Loucy (cell line): ENCODE measurements at regions not wholly inside any gene's neighbourhood (a gene's known extent, or its start where the extent isn't known, plus 50 kb on each side); places are given as distances from the start of the nearest gene placed in this dataset.
A peak's percentile ranks its signal among the peaks of the same experiment; 100 is the strongest.

Experiments
- H2AFZ ChIP-seq: fragments of 200-600 bp; sonication (generic); 2 replicates; pipeline ENCODE4 v1.6.0; 2016; ENCODE audit warnings: antibody characterized with exemption, mild to moderate bottlenecking, low read length, moderate library complexity
- H3F3A ChIP-seq: fragments of 200-600 bp; 2 replicates; pipeline ENCODE4 v1.6.0; 2016; ENCODE audit warnings: antibody characterized with exemption, low read depth, mild to moderate bottlenecking
- H3K27me3 ChIP-seq: fragments of 200-600 bp; sonication (generic); 2 replicates; pipeline ENCODE4 v1.6.1; 2014; ENCODE audit warnings: low read length, mild to moderate bottlenecking; ENCODE audit not compliant: insufficient read depth, poor library complexity, severe bottlenecking
- H3K36me3 ChIP-seq: fragments of 200-600 bp; sonication (generic); 2 replicates; pipeline ENCODE4 v1.6.1; 2016; ENCODE audit warnings: low read length; ENCODE audit not compliant: insufficient read depth
- H3K4me1 ChIP-seq: fragments of 200-600 bp; sonication (generic); 2 replicates; pipeline ENCODE4 v1.5.1; 2014; ENCODE audit warnings: low read length, mild to moderate bottlenecking; ENCODE audit not compliant: insufficient read depth, poor library complexity, severe bottlenecking
- H3K4me2 ChIP-seq: fragments of 200-600 bp; sonication (generic); 2 replicates; pipeline ENCODE4 v1.6.0; 2014; ENCODE audit warnings: antibody characterized with exemption, low read length, low read depth, mild to moderate bottlenecking; ENCODE audit not compliant: poor library complexity, severe bottlenecking
- H3K4me3 ChIP-seq: fragments of 200-600 bp; sonication (generic); 2 replicates; pipeline ENCODE4 v1.5.1; 2014; ENCODE audit warnings: low read length, mild to moderate bottlenecking, mixed read lengths; ENCODE audit not compliant: poor library complexity, severe bottlenecking
- H3K79me2 ChIP-seq: fragments of 200-600 bp; sonication (generic); 2 replicates; pipeline ENCODE4 v1.6.1; 2014; ENCODE audit warnings: low read length; ENCODE audit not compliant: insufficient read depth
- H3K9ac ChIP-seq: fragments of 200-600 bp; sonication (generic); 2 replicates; pipeline ENCODE4 v1.6.0; 2014; ENCODE audit warnings: mild to moderate bottlenecking, low read depth, low read length, moderate library complexity; ENCODE audit not compliant: poor library complexity, severe bottlenecking
- H3K9me2 ChIP-seq: fragments of 200-600 bp; sonication (generic); replicated peaks from 2 replicates; pipeline ENCODE4 v1.6.1; 2016; ENCODE audit warnings: low read depth, low read length, mixed read lengths
- H3K9me3 ChIP-seq: fragments of 200-600 bp; sonication (generic); 2 replicates; pipeline ENCODE4 v1.6.1; 2014; ENCODE audit warnings: mild to moderate bottlenecking, antibody characterized with exemption, low read length, low read depth; ENCODE audit not compliant: insufficient read depth
- H4K20me1 ChIP-seq: fragments of 200-600 bp; sonication (generic); 2 replicates; pipeline ENCODE4 v1.6.0; 2014; ENCODE audit warnings: antibody characterized with exemption, low read length, mild to moderate bottlenecking; ENCODE audit not compliant: insufficient read depth, poor library complexity, severe bottlenecking
- CTCF ChIP-seq: fragments of 200-600 bp; sonication (generic); conservative IDR thresholded peaks from 2 replicates; pipeline ENCODE4 v1.5.1; 2014; ENCODE audit warnings: mild to moderate bottlenecking, antibody characterized with exemption, low read length
- EZH2phosphoT487 ChIP-seq: fragments of 200-600 bp; IDR thresholded peaks from 2 replicates; pipeline ENCODE4 v1.6.1; 2018; ENCODE audit warnings: antibody characterized with exemption, mild to moderate bottlenecking, moderate library complexity, borderline replicate concordance

GRCh38 chr15:58297639-58298038 lies 134.2 kb upstream of the LIPC start:
- no peaks in the 10 kb centered on the region for H3K27me3 ChIP-seq
- H4K20me1 ChIP-seq, result no peaks in the 10 kb centered on the region
- H3K79me2 ChIP-seq, result no peaks in the 10 kb centered on the region
- H3K4me1 ChIP-seq, result peaks cover 7% of the 10 kb centered on the region
- H3K9me3 ChIP-seq, result peaks cover 11% of the 10 kb centered on the region; the same call in 1 of the 2 replicates
- no peak overlapping the region for H3K4me3 ChIP-seq
- no peaks in the 10 kb centered on the region for H3K36me3 ChIP-seq
- no peak overlapping the region for H2AFZ ChIP-seq
- H3K9ac ChIP-seq, result no peak overlapping the region
- TF ChIP-seq EZH2phosphoT487, result no peak
- TF ChIP-seq CTCF, result no peak
- no peaks in the 10 kb centered on the region for H3K9me2 ChIP-seq
- H3F3A ChIP-seq, result no peaks in the 10 kb centered on the region
- H3K4me2 ChIP-seq, result no peak overlapping the region

GRCh38 chr15:58298879-58299850 lies 132.6 kb upstream of the LIPC start:
- H3K79me2 ChIP-seq, result no peaks in the 10 kb centered on the region
- H3K9me3 ChIP-seq, result peaks cover 9% of the 10 kb centered on the region; the same call in 1 of the 2 replicates
- H3F3A ChIP-seq, result no peaks in the 10 kb centered on the region
- no peaks in the 10 kb centered on the region for H3K27me3 ChIP-seq
- no peak overlapping the region for H3K4me3 ChIP-seq
- H3K36me3 ChIP-seq, result no peaks in the 10 kb centered on the region
- peaks cover 7% of the 10 kb centered on the region for H3K4me1 ChIP-seq
- no peaks in the 10 kb centered on the region for H4K20me1 ChIP-seq
- H2AFZ ChIP-seq, result no peak overlapping the region
- no peak overlapping the region for H3K9ac ChIP-seq
- TF ChIP-seq EZH2phosphoT487 (no peak), CTCF (no peak)
- H3K4me2 ChIP-seq, result no peak overlapping the region
- no peaks in the 10 kb centered on the region for H3K9me2 ChIP-seq

DNA sequence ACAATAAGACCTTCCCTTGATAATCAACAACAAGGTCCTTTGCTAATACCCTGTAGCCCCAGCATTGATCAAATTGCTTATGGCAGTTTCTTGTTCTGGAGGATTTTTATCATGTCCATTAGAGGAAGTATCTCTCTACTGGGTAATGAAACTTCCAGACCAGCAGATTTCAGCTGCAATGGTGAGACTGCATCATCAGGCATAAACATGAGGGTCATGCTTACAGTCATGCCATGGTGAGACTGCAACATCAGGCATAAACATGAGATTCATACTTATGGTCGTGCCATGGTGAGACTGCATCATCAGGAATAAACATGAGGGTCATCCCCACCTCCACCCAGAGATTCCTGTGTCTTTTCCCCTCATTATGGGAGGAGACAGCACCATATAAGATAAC lies 129.0 kb upstream of the LIPC start:
- TF ChIP-seq CTCF, result no peak
- TF ChIP-seq EZH2phosphoT487, result no peak
- H3K36me3 ChIP-seq, result no peaks in the 10 kb centered on the region
- no peaks in the 10 kb centered on the region for H3K9me2 ChIP-seq
- H4K20me1 ChIP-seq, result no peaks in the 10 kb centered on the region
- no peaks in the 10 kb centered on the region for H3K9me3 ChIP-seq
- H3K4me2 ChIP-seq, result no peak overlapping the region
- no peak overlapping the region for H3K9ac ChIP-seq
- H3F3A ChIP-seq, result 0 out of 2 replicates have a peak, but pooled peaks cover 4% of the 10 kb centered on the region
- no peaks in the 10 kb centered on the region for H3K27me3 ChIP-seq
- H3K4me3 ChIP-seq, result no peak overlapping the region
- H3K4me1 ChIP-seq, result peaks cover 25% of the 10 kb centered on the region
- peak overlapping the region; percentile 35 for H2AFZ ChIP-seq
- H3K79me2 ChIP-seq, result no peaks in the 10 kb centered on the region
